Karpas-422 (cell line): ENCODE measurements at regions not wholly inside any gene's neighbourhood (a gene's known extent, or its start where the extent isn't known, plus 50 kb on each side); places are given as distances from the start of the nearest gene placed in this dataset.
A peak's percentile ranks its signal among the peaks of the same experiment; 100 is the strongest.

Source experiments
- DNase-seq: peaks from one replicate; pipeline ENCODE4 v3.0.0-alpha.2; 2015
- H2AFZ ChIP-seq: fragments of 200-600 bp; sonication (generic); 2 replicates; pipeline ENCODE4 v1.6.1; 2014; ENCODE audit warnings: antibody characterized with exemption, low read length, mixed read lengths
- H3K27ac ChIP-seq: fragments of 200-600 bp; sonication (generic); 2 replicates; pipeline ENCODE4 v1.5.1; 2014; ENCODE audit warnings: mild to moderate bottlenecking, low read length, moderate library complexity
- H3K27me3 ChIP-seq: fragments of 200-600 bp; sonication (generic); 2 replicates; pipeline ENCODE4 v1.6.1; 2014; ENCODE audit warnings: low read length, mixed read lengths
- H3K36me3 ChIP-seq: fragments of 200-600 bp; sonication (generic); 2 replicates; pipeline ENCODE4 v1.6.1; 2014; ENCODE audit warnings: low read length, mixed read lengths; ENCODE audit not compliant: insufficient read depth
- H3K4me1 ChIP-seq: fragments of 200-600 bp; sonication (generic); 2 replicates; pipeline ENCODE4 v1.6.1; 2014; ENCODE audit warnings: mild to moderate bottlenecking, low read length, mixed read lengths
- H3K4me2 ChIP-seq: fragments of 200-600 bp; sonication (generic); 2 replicates; pipeline ENCODE4 v1.6.1; 2014; ENCODE audit warnings: low read length, low read depth, mild to moderate bottlenecking; ENCODE audit not compliant: poor library complexity, severe bottlenecking
- H3K4me3 ChIP-seq: fragments of 200-600 bp; sonication (generic); 2 replicates; pipeline ENCODE4 v1.5.1; 2014; ENCODE audit warnings: mild to moderate bottlenecking, antibody characterized with exemption, low read length, mixed read lengths
- H3K79me2 ChIP-seq: fragments of 200-600 bp; sonication (generic); 2 replicates; pipeline ENCODE4 v1.6.1; 2014; ENCODE audit warnings: mild to moderate bottlenecking, low read length, mixed read lengths
- H3K9ac ChIP-seq: fragments of 200-600 bp; sonication (generic); 2 replicates; pipeline ENCODE4 v1.6.0; 2014; ENCODE audit warnings: low read length
- H3K9me2 ChIP-seq: fragments of 200-600 bp; sonication (generic), shearing (Covaris generic); replicated peaks from 2 replicates; pipeline ENCODE4 v1.6.0; 2014; ENCODE audit warnings: mild to moderate bottlenecking, low read length, moderate library complexity; ENCODE audit not compliant: insufficient read depth
- H3K9me3 ChIP-seq: fragments of 300-700, 200-600 bp; sonication (generic); 2 replicates; pipeline ENCODE4 v1.6.1; 2014; ENCODE audit warnings: low read length, mixed read lengths
- H4K20me1 ChIP-seq: fragments of 200-600 bp; sonication (generic); 2 replicates; pipeline ENCODE4 v1.6.1; 2014; ENCODE audit warnings: mild to moderate bottlenecking, antibody characterized with exemption, low read length, low read depth; ENCODE audit not compliant: insufficient read depth

- Histone ChIP-seq H3K79me2 (no peaks in the 10 kb centered on the region), H3K9ac (no peak overlapping the region), H3K4me1 (no peaks in the 10 kb centered on the region), H3K4me2 (no peak overlapping the region), H3K9me3 (peaks cover 2% of the 10 kb centered on the region; the same call in 1 of the 2 replicates), H2AFZ (no peak overlapping the region), H3K4me3 (no peak overlapping the region), H3K9me2 (no peaks in the 10 kb centered on the region), H4K20me1 (no peaks in the 10 kb centered on the region), H3K27ac (no peak overlapping the region), H3K36me3 (no peaks in the 10 kb centered on the region), H3K27me3 (no peaks in the 10 kb centered on the region)
- no peak for DNase-seq
Observed at GRCh38 chrX:56499372-56499771, 64.1 kb upstream of the UBQLN2 start.

- H3K4me2 ChIP-seq = no peak overlapping the region
Observed at GRCh38 chrX:56503941-56504673, 59.3 kb upstream of the UBQLN2 start.

GRCh38 chrX:56505866-56506265 lies 57.6 kb upstream of the UBQLN2 start:
- Histone ChIP-seq H3K9me2 (no peaks in the 10 kb centered on the region), H3K4me1 (no peaks in the 10 kb centered on the region), H3K27ac (no peak overlapping the region), H3K27me3 (no peaks in the 10 kb centered on the region), H4K20me1 (no peaks in the 10 kb centered on the region), H3K79me2 (no peaks in the 10 kb centered on the region), H3K9ac (no peak overlapping the region), H3K9me3 (no peaks in the 10 kb centered on the region), H3K36me3 (no peaks in the 10 kb centered on the region), H2AFZ (no peak overlapping the region), H3K4me3 (no peak overlapping the region), H3K4me2 (no peak overlapping the region)
- DNase-seq = no peak

More at GRCh38 chrX:56503941-56504673, 59.3 kb upstream of the UBQLN2 start:
- Histone ChIP-seq H3K9me2 (no peaks in the 10 kb centered on the region), H3K4me1 (no peaks in the 10 kb centered on the region), H3K36me3 (no peaks in the 10 kb centered on the region), H3K27ac (no peak overlapping the region), H2AFZ (no peak overlapping the region), H3K9ac (no peak overlapping the region), H4K20me1 (no peaks in the 10 kb centered on the region), H3K4me3 (no peak overlapping the region), H3K27me3 (no peaks in the 10 kb centered on the region), H3K9me3 (no peaks in the 10 kb centered on the region), H3K79me2 (no peaks in the 10 kb centered on the region)
- DNase-seq = peak; percentile 47
